GM19455 (cell line): ENCODE measurements at regions not wholly inside any gene's neighbourhood (a gene's known extent, or its start where the extent isn't known, plus 50 kb on each side); places are given as distances from the start of the nearest gene placed in this dataset.

Experiments used
- ATAC-seq: cut with Tn5 transposase; IDR thresholded peaks from one replicate; pipeline ENCODE4 v1.9.1; 2021; ENCODE audit not compliant: unreplicated experiment

DNA sequence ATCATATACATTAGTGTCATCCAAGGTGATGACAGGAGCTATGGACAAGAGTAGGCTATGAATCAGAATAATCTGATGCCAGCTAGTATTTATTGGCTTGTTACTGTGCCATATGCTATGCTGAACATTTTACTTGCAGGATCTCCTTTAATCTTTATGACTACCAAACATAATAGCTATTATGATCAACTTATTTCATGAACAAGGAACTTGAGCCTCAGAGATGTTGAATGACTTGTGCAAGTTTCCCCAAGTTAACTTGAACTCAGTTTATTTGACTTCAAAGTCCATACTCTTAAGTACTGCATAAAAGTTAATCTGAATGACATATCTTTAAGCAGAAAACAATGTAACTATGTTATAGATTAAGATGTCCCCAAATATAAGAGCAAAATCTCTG lies 178.8 kb upstream of the ARHGAP20 start:
- no peak for ATAC-seq

GRCh38 chr11:110886288-110886970 lies 174.2 kb upstream of the ARHGAP20 start:
- no peak for ATAC-seq

DNA sequence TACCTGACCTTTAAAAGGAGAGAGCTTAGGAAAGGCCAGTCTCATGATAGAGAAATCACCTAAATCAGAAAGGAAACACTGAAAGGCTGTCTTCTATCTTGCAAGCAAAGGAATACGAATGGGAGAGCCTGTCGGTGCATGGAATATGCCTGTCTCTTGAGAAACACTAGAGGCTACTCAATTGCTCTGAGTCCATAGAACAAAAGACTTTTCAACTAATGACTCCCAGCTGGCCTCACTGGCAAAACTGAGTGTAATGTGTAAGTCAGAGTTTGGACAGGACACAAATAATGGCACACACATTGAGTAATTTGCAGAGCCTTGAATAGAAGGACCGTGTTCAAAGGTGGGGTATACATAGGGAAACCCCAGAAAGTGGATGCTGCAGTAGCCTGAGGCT lies 171.0 kb upstream of the ARHGAP20 start:
- no peak for ATAC-seq

DNA sequence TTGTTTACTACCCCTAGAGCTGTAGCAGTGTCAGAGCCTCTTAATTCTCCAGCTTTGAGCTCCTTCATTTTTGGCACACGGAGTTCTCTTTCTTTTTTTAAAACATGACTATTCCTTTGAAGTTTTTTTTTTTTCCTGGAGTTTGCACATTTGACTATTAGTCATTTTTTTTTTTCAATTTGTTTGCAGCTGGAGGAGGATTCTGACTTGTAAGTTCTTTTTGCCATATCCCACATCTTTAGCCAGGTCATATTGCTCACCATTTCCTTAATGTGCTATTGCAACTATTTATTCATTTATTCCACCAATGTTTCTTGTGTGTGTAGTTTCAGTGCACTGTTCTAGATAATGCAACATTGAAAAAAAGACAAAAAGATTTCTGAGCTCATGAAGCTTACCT lies 166.3 kb upstream of the ARHGAP20 start:
- ATAC-seq: no peak

- no peak for ATAC-seq
Measured at GRCh38 chr11:110874437-110875030, 162.3 kb upstream of the ARHGAP20 start.

- ATAC-seq: no peak
Measured at GRCh38 chr11:110873975-110874374, 161.7 kb upstream of the ARHGAP20 start.

DNA sequence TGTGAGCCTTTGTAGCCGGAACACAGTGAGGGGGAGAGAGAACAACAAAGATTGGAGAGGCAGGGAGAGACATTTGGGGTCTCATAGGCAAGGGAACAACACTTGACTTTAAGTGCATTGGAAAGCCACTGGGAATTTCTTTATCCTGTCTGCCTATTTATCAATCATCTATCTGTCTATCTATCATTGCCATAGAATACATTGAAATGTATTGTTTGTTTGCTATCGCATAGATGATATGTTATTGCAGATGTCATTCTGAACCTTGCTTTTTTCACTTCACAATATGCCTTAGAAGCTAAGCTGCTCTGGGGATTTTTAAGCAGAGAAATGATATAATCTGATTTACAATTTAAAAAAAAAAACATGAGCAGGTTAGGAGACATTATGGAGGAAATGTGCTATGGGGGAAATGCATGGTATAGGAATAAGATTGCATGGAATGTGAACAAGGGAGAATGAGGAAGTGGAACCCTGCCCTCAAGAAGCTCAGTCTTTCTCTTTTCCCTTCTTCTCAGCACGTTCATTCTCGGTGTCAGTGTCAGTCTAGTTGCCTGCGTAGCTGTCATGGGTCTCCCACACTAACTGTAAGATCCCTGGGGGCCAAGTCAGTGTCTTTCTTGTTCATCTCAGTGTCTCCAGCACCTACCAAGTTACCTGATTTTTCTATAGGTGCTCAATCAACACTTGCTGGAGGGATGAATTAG lies 158.7 kb upstream of the ARHGAP20 start:
- no peak for ATAC-seq

- no peak for ATAC-seq
Measured at GRCh38 chr11:110867951-110868350, 155.7 kb upstream of the ARHGAP20 start.

- no peak for ATAC-seq
Measured at GRCh38 chr11:110866081-110866480, 153.8 kb upstream of the ARHGAP20 start.

DNA sequence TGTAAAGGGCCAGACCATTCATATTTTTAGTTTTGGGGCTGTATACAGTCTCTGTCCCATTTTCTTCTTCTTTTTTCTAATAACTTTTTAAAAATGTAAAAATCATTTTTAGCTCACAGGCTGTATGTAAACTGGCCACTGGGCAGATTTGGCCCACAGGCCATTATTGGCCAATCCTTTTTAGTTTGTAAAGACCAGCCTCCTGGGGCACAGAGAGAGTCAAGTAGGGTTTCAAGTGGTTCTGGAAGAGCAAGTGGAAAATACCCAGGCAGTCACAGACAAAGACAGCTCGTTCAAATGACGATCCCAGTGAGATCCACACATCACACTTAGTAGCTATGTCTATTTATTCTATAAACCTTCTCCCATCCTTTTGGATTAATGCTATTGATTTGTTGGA lies 150.2 kb upstream of the ARHGAP20 start:
- ATAC-seq: no peak

DNA sequence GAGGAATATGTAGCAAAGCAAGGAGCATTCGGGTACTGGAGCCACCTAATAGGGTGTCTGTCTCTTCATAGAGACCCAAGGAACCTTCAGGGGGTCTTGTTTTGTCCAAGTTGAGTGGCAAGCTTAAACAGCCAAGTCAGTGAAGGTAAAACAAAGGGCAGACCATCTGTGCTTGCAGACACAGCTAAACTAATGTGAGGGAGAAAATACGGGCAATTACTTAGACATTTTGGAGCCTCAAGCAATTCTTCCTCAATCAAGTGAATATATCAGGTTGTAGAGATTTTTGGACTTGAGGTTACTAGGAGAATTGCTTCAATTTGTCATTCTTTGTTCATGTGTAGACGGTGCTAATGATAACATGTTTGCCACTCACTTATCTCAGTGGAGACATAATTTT lies 148.2 kb upstream of the ARHGAP20 start:
- ATAC-seq: no peak

DNA sequence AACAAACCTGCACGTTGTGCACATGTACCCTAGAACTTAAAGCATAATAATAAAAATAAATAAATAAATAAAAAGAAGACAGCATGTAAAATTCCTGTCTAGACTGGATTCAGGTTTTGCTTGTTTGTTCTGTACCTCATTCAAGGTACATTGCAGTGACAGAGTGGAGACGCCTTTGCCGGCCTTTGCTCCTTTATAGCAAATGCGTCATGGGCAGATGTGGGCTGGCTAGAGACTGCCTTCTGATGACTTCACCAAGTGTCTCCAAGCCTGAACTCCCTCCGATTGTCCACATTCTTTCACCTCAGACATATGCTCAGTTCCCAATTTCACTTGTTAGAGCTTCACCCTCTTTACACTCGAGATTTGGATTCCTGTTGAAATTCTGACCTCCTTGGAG lies 147.8 kb upstream of the ARHGAP20 start:
- no peak for ATAC-seq

- ATAC-seq: no peak
Measured at GRCh38 chr11:110859240-110859840, 147.1 kb upstream of the ARHGAP20 start.

DNA sequence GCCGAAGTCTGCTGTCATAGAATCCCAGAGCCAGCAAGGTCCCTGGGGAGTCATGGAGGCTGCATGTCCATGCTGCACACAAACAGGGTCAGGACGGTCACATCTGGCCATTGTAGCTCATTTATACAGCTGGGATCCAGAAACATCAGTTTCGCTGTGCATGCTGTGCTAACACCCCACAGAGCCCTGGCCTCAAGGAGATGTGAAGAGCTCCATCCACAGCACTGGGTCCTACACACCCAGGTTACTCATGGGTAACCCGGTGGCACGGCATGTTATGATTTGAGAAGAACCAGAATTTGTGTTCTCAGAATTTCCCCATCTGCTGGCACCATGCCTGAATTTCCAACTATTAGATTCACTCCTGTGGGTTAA lies 146.3 kb upstream of the ARHGAP20 start:
- ATAC-seq: no peak

GRCh38 chr11:110857892-110858546 lies 145.8 kb upstream of the ARHGAP20 start:
- no peak for ATAC-seq

GRCh38 chr11:110856996-110857812 lies 145.0 kb upstream of the ARHGAP20 start:
- no peak for ATAC-seq

DNA sequence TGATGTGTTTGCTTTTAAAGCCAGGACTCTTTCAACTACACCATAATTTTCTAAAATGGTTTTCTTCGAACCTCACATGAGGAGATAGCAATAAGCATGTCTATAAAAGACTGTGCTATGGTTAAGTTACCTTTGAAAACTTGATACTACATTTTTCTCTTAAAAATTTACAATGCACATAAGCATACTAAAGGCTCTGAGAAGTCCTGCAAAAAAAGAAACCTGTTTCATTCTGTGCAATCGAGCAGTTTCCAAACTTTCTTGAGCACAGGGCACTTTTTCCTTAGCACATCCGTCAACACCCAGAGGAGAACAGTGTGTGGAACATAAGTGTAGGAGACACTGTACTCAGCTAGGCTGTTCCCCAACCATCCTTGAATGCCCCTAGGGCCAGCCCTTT lies 144.1 kb upstream of the ARHGAP20 start:
- no peak for ATAC-seq

DNA sequence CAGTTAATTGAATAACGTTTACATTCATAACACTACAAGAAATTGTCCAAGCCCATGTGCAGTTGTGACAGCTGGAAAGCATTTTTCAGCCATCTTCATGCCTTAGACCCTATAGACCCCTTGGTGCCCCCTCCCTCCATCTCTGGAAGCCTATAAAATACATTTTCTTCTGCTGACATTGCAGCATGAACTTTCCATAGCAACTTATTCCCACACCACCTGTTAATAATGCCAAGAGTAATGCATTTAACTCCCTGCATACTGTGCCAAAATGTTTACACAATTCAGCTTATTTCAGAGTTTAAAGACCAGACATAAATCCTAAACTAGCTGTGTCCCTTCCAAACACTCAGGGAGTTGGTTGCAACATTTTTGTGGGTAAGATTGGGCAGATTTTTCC lies 143.0 kb upstream of the ARHGAP20 start:
- ATAC-seq: no peak

DNA sequence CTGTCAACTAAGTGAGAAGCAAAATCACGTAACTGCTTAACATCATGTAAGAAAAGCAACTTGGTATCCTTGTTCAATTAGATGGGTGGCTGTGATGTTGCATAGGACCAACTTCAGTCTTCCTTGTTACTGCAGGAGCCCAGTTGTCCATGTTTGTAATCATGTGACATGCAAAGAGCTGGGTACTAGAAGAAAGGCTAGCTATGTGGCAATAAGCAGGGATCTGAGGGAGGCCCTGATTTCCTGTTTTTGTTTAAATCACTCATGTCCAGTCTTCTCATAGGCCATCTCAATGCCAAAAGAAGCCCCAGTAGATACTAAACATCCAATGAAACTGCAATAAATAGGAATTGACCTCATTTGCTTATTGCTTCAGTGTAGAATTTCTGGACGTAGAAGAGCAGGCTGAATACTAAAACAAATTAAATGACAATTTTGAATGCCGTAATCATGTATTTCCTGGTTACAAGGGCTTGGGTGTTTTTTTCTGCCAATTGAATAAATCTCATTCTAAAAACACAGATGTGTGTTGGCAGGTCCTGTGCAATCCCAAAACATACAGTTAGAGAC lies 140.8 kb upstream of the ARHGAP20 start:
- no peak for ATAC-seq

GRCh38 chr11:110850846-110851245 lies 138.6 kb upstream of the ARHGAP20 start:
- ATAC-seq: no peak
